ENCODE measurements at regions not wholly inside any gene's neighbourhood (a gene's known extent, or its start where the extent isn't known, plus 50 kb on each side); places are given as distances from the start of the nearest gene placed in this dataset.

DNA sequence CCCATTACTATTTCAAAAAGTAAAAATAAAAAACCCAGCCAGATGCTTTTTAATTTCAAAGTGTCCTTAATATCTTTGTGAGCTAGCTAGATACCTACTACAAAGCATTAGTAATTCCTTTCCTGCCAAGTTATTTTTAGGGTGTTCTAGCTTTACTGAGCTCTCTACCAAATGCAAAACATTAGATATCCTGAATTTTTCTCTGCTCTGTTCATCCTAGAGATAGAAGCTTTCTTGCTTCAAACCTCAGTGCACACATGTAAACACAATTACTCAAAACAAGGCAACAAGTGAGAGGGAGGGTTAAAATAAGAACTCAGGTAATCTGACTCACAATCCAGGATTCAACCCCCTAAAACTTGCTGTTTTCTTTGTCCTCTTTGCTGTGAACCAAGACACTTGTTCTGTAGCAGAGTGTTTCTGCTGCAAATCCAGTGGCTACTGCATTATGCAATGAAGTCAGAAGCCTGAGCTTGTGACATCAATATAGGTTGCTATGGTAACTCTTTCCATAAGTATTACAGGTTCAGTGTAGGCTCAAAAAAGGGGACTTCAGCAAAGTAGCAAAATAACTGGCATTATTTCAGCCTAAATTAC is 72.6 kb upstream of the STXBP5 start:
- TF ChIP-seq, protein P1, sequence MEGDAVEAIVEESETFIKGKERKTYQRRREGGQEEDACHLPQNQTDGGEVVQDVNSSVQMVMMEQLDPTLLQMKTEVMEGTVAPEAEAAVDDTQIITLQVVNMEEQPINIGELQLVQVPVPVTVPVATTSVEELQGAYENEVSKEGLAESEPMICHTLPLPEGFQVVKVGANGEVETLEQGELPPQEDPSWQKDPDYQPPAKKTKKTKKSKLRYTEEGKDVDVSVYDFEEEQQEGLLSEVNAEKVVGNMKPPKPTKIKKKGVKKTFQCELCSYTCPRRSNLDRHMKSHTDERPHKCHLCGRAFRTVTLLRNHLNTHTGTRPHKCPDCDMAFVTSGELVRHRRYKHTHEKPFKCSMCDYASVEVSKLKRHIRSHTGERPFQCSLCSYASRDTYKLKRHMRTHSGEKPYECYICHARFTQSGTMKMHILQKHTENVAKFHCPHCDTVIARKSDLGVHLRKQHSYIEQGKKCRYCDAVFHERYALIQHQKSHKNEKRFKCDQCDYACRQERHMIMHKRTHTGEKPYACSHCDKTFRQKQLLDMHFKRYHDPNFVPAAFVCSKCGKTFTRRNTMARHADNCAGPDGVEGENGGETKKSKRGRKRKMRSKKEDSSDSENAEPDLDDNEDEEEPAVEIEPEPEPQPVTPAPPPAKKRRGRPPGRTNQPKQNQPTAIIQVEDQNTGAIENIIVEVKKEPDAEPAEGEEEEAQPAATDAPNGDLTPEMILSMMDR (IDR thresholded peaks at IDR 0.05) = no peak
- TF ChIP-seq EZH2 (IDR thresholded peaks at IDR 0.05; ENCODE audit: borderline replicate concordance, insufficient read depth, low read depth, low read length, poor library complexity, severe bottlenecking) = no peak

All from B cell (primary cell).